ENCODE measurements at regions not wholly inside any gene's neighbourhood (a gene's known extent, or its start where the extent isn't known, plus 50 kb on each side); places are given as distances from the start of the nearest gene placed in this dataset.

- TF ChIP-seq CTCF (conservative IDR thresholded peaks at IDR 0.05 in 1 of 2, IDR thresholded peaks at IDR 0.05 in 1 of 2; ENCODE audit: extremely low read depth in 1 of 2, insufficient read depth in 1 of 2, low read depth in 1 of 2, low read length in 2 of 2) (no peak), EZH2 (IDR thresholded peaks at IDR 0.05; ENCODE audit: borderline replicate concordance, low read length) (no peak)
Measured at GRCh38 chr3:14258906-14259904, 80.6 kb downstream of the LSM3 start.
